ENCODE measurements at regions not wholly inside any gene's neighbourhood (a gene's known extent, or its start where the extent isn't known, plus 50 kb on each side); places are given as distances from the start of the nearest gene placed in this dataset.

GRCh38 chr2:21223618-21224017 is 99.8 kb downstream of the TDRD15 start:
- no peak for TF ChIP-seq ZNF274 (IDR thresholded peaks at IDR 0.05; ENCODE audit: low read depth, low read length)
- no peak for TF ChIP-seq YY1 (IDR thresholded peaks at IDR 0.05; ENCODE audit: insufficient read depth, insufficient read length)
